ENCODE measurements at regions not wholly inside any gene's neighbourhood (a gene's known extent, or its start where the extent isn't known, plus 50 kb on each side); places are given as distances from the start of the nearest gene placed in this dataset.

GRCh38 chr7:17022920-17023319 is 141.1 kb upstream of the AGR3 start:
- TF ChIP-seq, protein P1, sequence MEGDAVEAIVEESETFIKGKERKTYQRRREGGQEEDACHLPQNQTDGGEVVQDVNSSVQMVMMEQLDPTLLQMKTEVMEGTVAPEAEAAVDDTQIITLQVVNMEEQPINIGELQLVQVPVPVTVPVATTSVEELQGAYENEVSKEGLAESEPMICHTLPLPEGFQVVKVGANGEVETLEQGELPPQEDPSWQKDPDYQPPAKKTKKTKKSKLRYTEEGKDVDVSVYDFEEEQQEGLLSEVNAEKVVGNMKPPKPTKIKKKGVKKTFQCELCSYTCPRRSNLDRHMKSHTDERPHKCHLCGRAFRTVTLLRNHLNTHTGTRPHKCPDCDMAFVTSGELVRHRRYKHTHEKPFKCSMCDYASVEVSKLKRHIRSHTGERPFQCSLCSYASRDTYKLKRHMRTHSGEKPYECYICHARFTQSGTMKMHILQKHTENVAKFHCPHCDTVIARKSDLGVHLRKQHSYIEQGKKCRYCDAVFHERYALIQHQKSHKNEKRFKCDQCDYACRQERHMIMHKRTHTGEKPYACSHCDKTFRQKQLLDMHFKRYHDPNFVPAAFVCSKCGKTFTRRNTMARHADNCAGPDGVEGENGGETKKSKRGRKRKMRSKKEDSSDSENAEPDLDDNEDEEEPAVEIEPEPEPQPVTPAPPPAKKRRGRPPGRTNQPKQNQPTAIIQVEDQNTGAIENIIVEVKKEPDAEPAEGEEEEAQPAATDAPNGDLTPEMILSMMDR (conservative IDR thresholded peaks at IDR 0.05 in 1 of 2, IDR thresholded peaks at IDR 0.05 in 1 of 2; ENCODE audit: low read depth in 1 of 2, low read length in 2 of 2), result no peak
- no peak for TF ChIP-seq EZH2 (IDR thresholded peaks at IDR 0.05; ENCODE audit: low read length, missing control alignments)

All from fibroblast of lung (primary cell).